ENCODE measurements at regions not wholly inside any gene's neighbourhood (a gene's known extent, or its start where the extent isn't known, plus 50 kb on each side); places are given as distances from the start of the nearest gene placed in this dataset.
A peak's percentile ranks its signal among the peaks of the same experiment; 100 is the strongest.

DNA sequence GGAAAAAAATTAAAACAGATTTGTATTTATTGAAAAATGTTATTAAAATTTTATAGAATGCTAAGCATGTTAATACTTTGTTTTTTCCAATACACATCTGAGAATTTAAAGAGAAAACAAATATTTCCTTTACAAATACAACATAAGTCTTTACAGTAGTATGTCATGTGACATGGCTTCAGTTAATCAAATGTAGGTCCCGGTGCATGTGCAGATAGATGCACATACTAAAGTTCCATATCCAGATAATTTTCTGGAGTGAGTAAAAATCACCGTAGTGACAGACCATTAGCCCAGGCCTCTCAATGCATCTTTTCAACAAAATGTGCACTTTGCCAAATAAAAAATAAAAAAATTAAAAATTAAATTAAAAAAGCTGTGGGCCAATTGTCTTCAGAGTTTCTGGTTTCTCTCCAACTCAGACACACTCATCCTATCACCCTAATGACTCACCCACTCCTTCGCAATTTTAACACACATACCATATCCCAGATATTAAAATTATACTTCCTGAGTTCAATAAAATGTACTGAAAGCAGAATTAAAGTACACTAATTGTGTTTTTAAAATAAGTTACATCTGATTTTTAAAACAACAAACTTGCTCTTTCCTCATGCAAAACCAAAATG is 508.1 kb downstream of the NR2F1-AS1 start:
- ChIA-PET POLR2A (no interaction called here), CTCF (no interaction called here)
- TF ChIP-seq JUN (IDR thresholded peaks at IDR 0.05; ENCODE audit: borderline replicate concordance, insufficient read depth, insufficient read length, low read depth) (peak; percentile 10), FOS (IDR thresholded peaks at IDR 0.05; ENCODE audit: borderline replicate concordance, insufficient read depth, low read length) (peak; percentile 83)
- TF ChIP-seq, protein P1, sequence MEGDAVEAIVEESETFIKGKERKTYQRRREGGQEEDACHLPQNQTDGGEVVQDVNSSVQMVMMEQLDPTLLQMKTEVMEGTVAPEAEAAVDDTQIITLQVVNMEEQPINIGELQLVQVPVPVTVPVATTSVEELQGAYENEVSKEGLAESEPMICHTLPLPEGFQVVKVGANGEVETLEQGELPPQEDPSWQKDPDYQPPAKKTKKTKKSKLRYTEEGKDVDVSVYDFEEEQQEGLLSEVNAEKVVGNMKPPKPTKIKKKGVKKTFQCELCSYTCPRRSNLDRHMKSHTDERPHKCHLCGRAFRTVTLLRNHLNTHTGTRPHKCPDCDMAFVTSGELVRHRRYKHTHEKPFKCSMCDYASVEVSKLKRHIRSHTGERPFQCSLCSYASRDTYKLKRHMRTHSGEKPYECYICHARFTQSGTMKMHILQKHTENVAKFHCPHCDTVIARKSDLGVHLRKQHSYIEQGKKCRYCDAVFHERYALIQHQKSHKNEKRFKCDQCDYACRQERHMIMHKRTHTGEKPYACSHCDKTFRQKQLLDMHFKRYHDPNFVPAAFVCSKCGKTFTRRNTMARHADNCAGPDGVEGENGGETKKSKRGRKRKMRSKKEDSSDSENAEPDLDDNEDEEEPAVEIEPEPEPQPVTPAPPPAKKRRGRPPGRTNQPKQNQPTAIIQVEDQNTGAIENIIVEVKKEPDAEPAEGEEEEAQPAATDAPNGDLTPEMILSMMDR (IDR thresholded peaks at IDR 0.05; ENCODE audit: extremely low read depth in 1 of 2, insufficient read depth in 1 of 2, low read depth in 1 of 2, low read length in 2 of 2): no peak
- dilution Hi-C loops (cut with MboI; ENCODE audit: extremely low pct_ligation_motif_present, low sequenced_read_pairs) (no loop called here), intact Hi-C loops (cut with micrococcal nuclease) (loop anchor here (10.0 kb wide), 1 partner anchor 768 kb away; no protein-coding TSS in a partner anchor)
- no peaks in the 10 kb centered on the region for H4K20me1 ChIP-seq (replicated peaks; ENCODE audit: control insufficient read depth, extremely low read depth, insufficient read depth, low read length)
- peaks cover 7% of the 10 kb centered on the region for H3K4me1 ChIP-seq (ENCODE audit: control insufficient read depth, extremely low read depth, insufficient read depth, low read length)
- no peak overlapping the region for H3K4me3 ChIP-seq (replicated peaks in 1 of 3; ENCODE audit: insufficient read depth in 1 of 3, low read depth in 1 of 3, low read length in 3 of 3)
- FAIRE-seq (peak; percentile 15), DNase-seq (ENCODE audit: low read depth, low spot score) (peak; percentile 37)
- H3K9me1 ChIP-seq (replicated peaks; ENCODE audit: control insufficient read depth, extremely low read depth, insufficient read depth, low read length): no peaks in the 10 kb centered on the region
- no peaks in the 10 kb centered on the region for H3K27me3 ChIP-seq (ENCODE audit: control insufficient read depth in 2 of 2, insufficient read depth in 2 of 2, low read length in 2 of 2)
- no peaks in the 10 kb centered on the region for H3K36me3 ChIP-seq (ENCODE audit: control insufficient read depth in 2 of 2, extremely low read depth in 1 of 2, insufficient read depth in 2 of 2, low read length in 2 of 2)
- no peak overlapping the region for H3K4me2 ChIP-seq (ENCODE audit: insufficient read depth, low read length)
- BruUV-seq (replicated peaks): no TSS peak
- H3K79me2 ChIP-seq (ENCODE audit: control insufficient read depth, insufficient read depth, low read length): no peaks in the 10 kb centered on the region
- H3K27ac ChIP-seq (ENCODE audit: insufficient read depth, low read depth, low read length): no peak overlapping the region
- H3K9ac ChIP-seq (replicated peaks; ENCODE audit: extremely low read depth, insufficient read depth, low read length): no peak overlapping the region
- H3K9me3 ChIP-seq (replicated peaks; ENCODE audit: control insufficient read depth, insufficient read depth, low read length): no peaks in the 10 kb centered on the region
- no peak overlapping the region for H2AFZ ChIP-seq (ENCODE audit: low read depth, low read length)

GRCh38 chr5:93071710-93072109 is 509.3 kb downstream of the NR2F1-AS1 start:
- BruUV-seq (replicated peaks): no TSS peak
- ChIA-PET CTCF (no interaction called here), POLR2A (no interaction called here)
- H3K27ac ChIP-seq (ENCODE audit: insufficient read depth, low read depth, low read length): no peak overlapping the region
- peaks cover 6% of the 10 kb centered on the region for H3K4me1 ChIP-seq (ENCODE audit: control insufficient read depth, extremely low read depth, insufficient read depth, low read length)
- H3K9me1 ChIP-seq (replicated peaks; ENCODE audit: control insufficient read depth, extremely low read depth, insufficient read depth, low read length): no peaks in the 10 kb centered on the region
- H3K27me3 ChIP-seq (ENCODE audit: control insufficient read depth in 2 of 2, insufficient read depth in 2 of 2, low read length in 2 of 2): no peaks in the 10 kb centered on the region
- H2AFZ ChIP-seq (ENCODE audit: low read depth, low read length): no peak overlapping the region
- DNase-seq (ENCODE audit: low read depth, low spot score): no peak
- dilution Hi-C loops (cut with MboI; ENCODE audit: extremely low pct_ligation_motif_present, low sequenced_read_pairs) (no loop called here), intact Hi-C loops (cut with micrococcal nuclease) (loop anchor here (10.0 kb wide), 1 partner anchor 767 kb away; no protein-coding TSS in a partner anchor)
- no peaks in the 10 kb centered on the region for H4K20me1 ChIP-seq (replicated peaks; ENCODE audit: control insufficient read depth, extremely low read depth, insufficient read depth, low read length)
- TF ChIP-seq FOS (IDR thresholded peaks at IDR 0.05; ENCODE audit: borderline replicate concordance, insufficient read depth, low read length) (no peak), POLR2A (IDR thresholded peaks at IDR 0.05; ENCODE audit: low read depth, low read length) (no peak), MYC (IDR thresholded peaks at IDR 0.05; ENCODE audit: low read depth, low read length) (no peak), GATA2 (IDR thresholded peaks at IDR 0.05; ENCODE audit: insufficient read depth, insufficient read length, low read depth, low read length) (no peak), EZH2 (IDR thresholded peaks at IDR 0.05; ENCODE audit: borderline replicate concordance, low read depth, low read length, severe bottlenecking) (no peak), JUN (IDR thresholded peaks at IDR 0.05; ENCODE audit: borderline replicate concordance, insufficient read depth, insufficient read length, low read depth) (no peak), POLR2AphosphoS5 (IDR thresholded peaks at IDR 0.05; ENCODE audit: insufficient read depth, low read depth, low read length) (no peak)
- TF ChIP-seq, protein P1 (IDR thresholded peaks at IDR 0.05; ENCODE audit: extremely low read depth in 1 of 2, insufficient read depth in 1 of 2, low read depth in 1 of 2, low read length in 2 of 2): no peak
- TF ChIP-seq, protein P2, sequence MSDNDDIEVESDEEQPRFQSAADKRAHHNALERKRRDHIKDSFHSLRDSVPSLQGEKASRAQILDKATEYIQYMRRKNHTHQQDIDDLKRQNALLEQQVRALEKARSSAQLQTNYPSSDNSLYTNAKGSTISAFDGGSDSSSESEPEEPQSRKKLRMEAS (IDR thresholded peaks at IDR 0.05; ENCODE audit: insufficient read depth, insufficient read length): no peak
- H3K9me3 ChIP-seq (replicated peaks; ENCODE audit: control insufficient read depth, insufficient read depth, low read length): no peaks in the 10 kb centered on the region
- H3K9ac ChIP-seq (replicated peaks; ENCODE audit: extremely low read depth, insufficient read depth, low read length): no peak overlapping the region
- no peak overlapping the region for H3K4me2 ChIP-seq (ENCODE audit: insufficient read depth, low read length)
- H3K79me2 ChIP-seq (ENCODE audit: control insufficient read depth, insufficient read depth, low read length): no peaks in the 10 kb centered on the region
- H3K36me3 ChIP-seq (ENCODE audit: control insufficient read depth in 2 of 2, extremely low read depth in 1 of 2, insufficient read depth in 2 of 2, low read length in 2 of 2): no peaks in the 10 kb centered on the region
- no peak for FAIRE-seq
- H3K4me3 ChIP-seq (replicated peaks in 1 of 3; ENCODE audit: insufficient read depth in 1 of 3, low read depth in 1 of 3, low read length in 3 of 3): no peak overlapping the region

Measured in endothelial cell of umbilical vein (primary cell).